DND-41 (cell line): ENCODE measurements at regions not wholly inside any gene's neighbourhood (a gene's known extent, or its start where the extent isn't known, plus 50 kb on each side); places are given as distances from the start of the nearest gene placed in this dataset.

Experiments
- EZH2 ChIP-seq: IDR thresholded peaks from 3 replicates; pipeline ENCODE4 v1.6.1; 2012; ENCODE audit warnings: borderline replicate concordance, low read depth, mild to moderate bottlenecking, moderate library complexity, low read length, inconsistent platforms; ENCODE audit not compliant: severe bottlenecking
- TF ChIP-seq, protein P1 (sequence below): IDR thresholded peaks from 2 replicates; pipeline ENCODE4 v1.5.1; 2012; ENCODE audit warnings: borderline replicate concordance, low read length, moderate library complexity, mild to moderate bottlenecking; ENCODE audit not compliant: poor library complexity, severe bottlenecking; ENCODE audit errors: extremely low read depth

DNA sequence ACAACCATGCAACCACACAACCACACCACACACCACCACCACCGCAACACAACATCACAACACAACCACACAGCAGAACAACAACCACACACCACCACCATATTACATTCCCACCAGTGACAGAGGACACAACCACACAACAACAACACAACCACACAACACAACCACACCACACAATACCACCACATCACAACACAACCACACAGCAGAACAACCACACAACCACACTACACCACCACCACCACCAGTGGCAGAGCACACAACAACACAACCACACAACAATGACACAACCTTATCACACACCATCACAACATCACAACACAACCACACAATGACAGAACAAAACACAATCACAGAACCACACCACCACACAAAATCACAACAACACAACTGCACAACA, 313.0 kb upstream of the MYT1L start:
- TF ChIP-seq, protein P1, sequence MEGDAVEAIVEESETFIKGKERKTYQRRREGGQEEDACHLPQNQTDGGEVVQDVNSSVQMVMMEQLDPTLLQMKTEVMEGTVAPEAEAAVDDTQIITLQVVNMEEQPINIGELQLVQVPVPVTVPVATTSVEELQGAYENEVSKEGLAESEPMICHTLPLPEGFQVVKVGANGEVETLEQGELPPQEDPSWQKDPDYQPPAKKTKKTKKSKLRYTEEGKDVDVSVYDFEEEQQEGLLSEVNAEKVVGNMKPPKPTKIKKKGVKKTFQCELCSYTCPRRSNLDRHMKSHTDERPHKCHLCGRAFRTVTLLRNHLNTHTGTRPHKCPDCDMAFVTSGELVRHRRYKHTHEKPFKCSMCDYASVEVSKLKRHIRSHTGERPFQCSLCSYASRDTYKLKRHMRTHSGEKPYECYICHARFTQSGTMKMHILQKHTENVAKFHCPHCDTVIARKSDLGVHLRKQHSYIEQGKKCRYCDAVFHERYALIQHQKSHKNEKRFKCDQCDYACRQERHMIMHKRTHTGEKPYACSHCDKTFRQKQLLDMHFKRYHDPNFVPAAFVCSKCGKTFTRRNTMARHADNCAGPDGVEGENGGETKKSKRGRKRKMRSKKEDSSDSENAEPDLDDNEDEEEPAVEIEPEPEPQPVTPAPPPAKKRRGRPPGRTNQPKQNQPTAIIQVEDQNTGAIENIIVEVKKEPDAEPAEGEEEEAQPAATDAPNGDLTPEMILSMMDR: no peak
- TF ChIP-seq EZH2: no peak
